Stomach (tissue), 4 donors: ENCODE measurements at regions not wholly inside any gene's neighbourhood (a gene's known extent, or its start where the extent isn't known, plus 50 kb on each side); places are given as distances from the start of the nearest gene placed in this dataset.

ENCODE experiments used
- EP300 ChIP-seq: sonication (generic); formaldehyde crosslinking; IDR thresholded peaks from one replicate; pipeline ENCODE4 v1.6.1; 2017; ENCODE audit warnings: antibody characterized with exemption
- POLR2A ChIP-seq, 4 donors: fragments of 450-650 bp; IDR thresholded peaks; one replicate each; pipeline ENCODE4 v1.6.1; 2016; ENCODE audit warnings: antibody characterized with exemption in 4 of 4, control low read depth in 2 of 4, mild to moderate bottlenecking in 1 of 4, moderate library complexity in 1 of 4
- TF ChIP-seq, protein P1 (sequence below), 7 experiments: fragments of 450-650 bp in 4 of 7; fragments of 200-600 bp in 3 of 7; sonication (generic) in 3 of 7; IDR thresholded peaks; one replicate each; pipeline ENCODE4 v1.5.1; 2016 to 2019; ENCODE audit warnings: antibody characterized with exemption in 7 of 7, control low read depth in 2 of 7, mild to moderate bottlenecking in 1 of 7

DNA sequence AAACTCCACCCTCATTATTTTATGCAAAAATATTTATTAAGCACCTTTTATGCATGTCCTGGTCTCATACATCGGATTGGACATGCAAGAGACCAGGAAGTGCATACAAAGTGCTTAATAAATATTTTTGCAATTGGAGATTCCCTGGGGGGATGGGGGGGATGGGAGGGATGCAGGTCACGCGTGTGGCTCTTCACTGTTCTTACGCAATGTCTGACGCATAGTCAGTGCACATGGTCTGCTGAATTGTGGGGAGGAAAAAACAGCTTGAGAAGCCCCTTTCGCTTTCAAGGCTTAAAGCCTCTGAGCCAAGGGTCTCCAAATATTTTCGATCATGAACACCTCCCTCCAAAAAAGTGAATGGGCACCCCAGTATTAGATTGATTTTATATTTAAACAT, 96.7 kb upstream of the XYLT1 start:
- TF ChIP-seq, protein P1, sequence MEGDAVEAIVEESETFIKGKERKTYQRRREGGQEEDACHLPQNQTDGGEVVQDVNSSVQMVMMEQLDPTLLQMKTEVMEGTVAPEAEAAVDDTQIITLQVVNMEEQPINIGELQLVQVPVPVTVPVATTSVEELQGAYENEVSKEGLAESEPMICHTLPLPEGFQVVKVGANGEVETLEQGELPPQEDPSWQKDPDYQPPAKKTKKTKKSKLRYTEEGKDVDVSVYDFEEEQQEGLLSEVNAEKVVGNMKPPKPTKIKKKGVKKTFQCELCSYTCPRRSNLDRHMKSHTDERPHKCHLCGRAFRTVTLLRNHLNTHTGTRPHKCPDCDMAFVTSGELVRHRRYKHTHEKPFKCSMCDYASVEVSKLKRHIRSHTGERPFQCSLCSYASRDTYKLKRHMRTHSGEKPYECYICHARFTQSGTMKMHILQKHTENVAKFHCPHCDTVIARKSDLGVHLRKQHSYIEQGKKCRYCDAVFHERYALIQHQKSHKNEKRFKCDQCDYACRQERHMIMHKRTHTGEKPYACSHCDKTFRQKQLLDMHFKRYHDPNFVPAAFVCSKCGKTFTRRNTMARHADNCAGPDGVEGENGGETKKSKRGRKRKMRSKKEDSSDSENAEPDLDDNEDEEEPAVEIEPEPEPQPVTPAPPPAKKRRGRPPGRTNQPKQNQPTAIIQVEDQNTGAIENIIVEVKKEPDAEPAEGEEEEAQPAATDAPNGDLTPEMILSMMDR (IDR thresholded peaks at IDR 0.05) = no peak
- TF ChIP-seq POLR2A (IDR thresholded peaks at IDR 0.05) = no peak
- TF ChIP-seq EP300 = no peak
